ENCODE measurements at regions not wholly inside any gene's neighbourhood (a gene's known extent, or its start where the extent isn't known, plus 50 kb on each side); places are given as distances from the start of the nearest gene placed in this dataset.

- no peaks in the 10 kb centered on the region for H3K4me1 ChIP-seq (ENCODE audit: low read length)
- H3K27me3 ChIP-seq (ENCODE audit: low read depth, low read length), result no peaks in the 10 kb centered on the region
- H3K27ac ChIP-seq (ENCODE audit: low read length), result no peak overlapping the region
- no peak overlapping the region for H3K9ac ChIP-seq (ENCODE audit: low read length)
- no peaks in the 10 kb centered on the region for H3K36me3 ChIP-seq (replicated peaks; ENCODE audit: low read depth, low read length)
- H3K4me3 ChIP-seq (ENCODE audit: low read length), result no peak overlapping the region
- no peaks in the 10 kb centered on the region for H3K79me2 ChIP-seq (ENCODE audit: low read length)
- H3K9me3 ChIP-seq (ENCODE audit: insufficient read depth, low read length), result no peaks in the 10 kb centered on the region
- H3K4me2 ChIP-seq (ENCODE audit: low read length), result no peak overlapping the region
- no peak overlapping the region for H2AFZ ChIP-seq (ENCODE audit: low read depth, low read length)
- TF ChIP-seq EZH2phosphoT487 (IDR thresholded peaks at IDR 0.05; ENCODE audit: low read depth) (no peak), CTCF (IDR thresholded peaks at IDR 0.05; ENCODE audit: low read depth, low read length) (no peak)
- H4K20me1 ChIP-seq (ENCODE audit: insufficient read depth, low read length), result no peaks in the 10 kb centered on the region
Observed at GRCh38 chr3:162087361-162087760, 590.8 kb downstream of the OTOL1 start.

- no peak overlapping the region for H2AFZ ChIP-seq (ENCODE audit: low read depth, low read length)
- no peaks in the 10 kb centered on the region for H3K27me3 ChIP-seq (ENCODE audit: low read depth, low read length)
- no peak for TF ChIP-seq EZH2phosphoT487 (IDR thresholded peaks at IDR 0.05; ENCODE audit: low read depth)
- TF ChIP-seq CTCF (IDR thresholded peaks at IDR 0.05; ENCODE audit: low read depth, low read length), result no peak
- H3K9me3 ChIP-seq (ENCODE audit: insufficient read depth, low read length), result no peaks in the 10 kb centered on the region
- H3K36me3 ChIP-seq (replicated peaks; ENCODE audit: low read depth, low read length), result no peaks in the 10 kb centered on the region
- no peaks in the 10 kb centered on the region for H3K4me1 ChIP-seq (ENCODE audit: low read length)
- H3K4me2 ChIP-seq (ENCODE audit: low read length), result no peak overlapping the region
- no peaks in the 10 kb centered on the region for H3K79me2 ChIP-seq (ENCODE audit: low read length)
- H4K20me1 ChIP-seq (ENCODE audit: insufficient read depth, low read length), result no peaks in the 10 kb centered on the region
- H3K9ac ChIP-seq (ENCODE audit: low read length), result no peak overlapping the region
- no peak overlapping the region for H3K27ac ChIP-seq (ENCODE audit: low read length)
- no peak overlapping the region for H3K4me3 ChIP-seq (ENCODE audit: low read length)
Observed at GRCh38 chr3:162092751-162093150, 596.1 kb downstream of the OTOL1 start.

GRCh38 chr3:162094301-162094700 lies 597.7 kb downstream of the OTOL1 start:
- no peaks in the 10 kb centered on the region for H4K20me1 ChIP-seq (ENCODE audit: insufficient read depth, low read length)
- H3K9me3 ChIP-seq (ENCODE audit: insufficient read depth, low read length), result no peaks in the 10 kb centered on the region
- H3K79me2 ChIP-seq (ENCODE audit: low read length), result no peaks in the 10 kb centered on the region
- no peak overlapping the region for H3K4me3 ChIP-seq (ENCODE audit: low read length)
- no peak overlapping the region for H2AFZ ChIP-seq (ENCODE audit: low read depth, low read length)
- H3K9ac ChIP-seq (ENCODE audit: low read length), result no peak overlapping the region
- H3K36me3 ChIP-seq (replicated peaks; ENCODE audit: low read depth, low read length), result no peaks in the 10 kb centered on the region
- no peak overlapping the region for H3K27ac ChIP-seq (ENCODE audit: low read length)
- no peaks in the 10 kb centered on the region for H3K4me1 ChIP-seq (ENCODE audit: low read length)
- no peak overlapping the region for H3K4me2 ChIP-seq (ENCODE audit: low read length)
- H3K27me3 ChIP-seq (ENCODE audit: low read depth, low read length), result no peaks in the 10 kb centered on the region
- no peak for TF ChIP-seq EZH2phosphoT487 (IDR thresholded peaks at IDR 0.05; ENCODE audit: low read depth)
- no peak for TF ChIP-seq CTCF (IDR thresholded peaks at IDR 0.05; ENCODE audit: low read depth, low read length)

- Histone ChIP-seq H4K20me1 (ENCODE audit: insufficient read depth, low read length) (no peaks in the 10 kb centered on the region), H2AFZ (ENCODE audit: low read depth, low read length) (no peak overlapping the region), H3K36me3 (replicated peaks; ENCODE audit: low read depth, low read length) (no peaks in the 10 kb centered on the region), H3K79me2 (ENCODE audit: low read length) (no peaks in the 10 kb centered on the region), H3K4me1 (ENCODE audit: low read length) (no peaks in the 10 kb centered on the region), H3K9ac (ENCODE audit: low read length) (no peak overlapping the region), H3K4me3 (ENCODE audit: low read length) (no peak overlapping the region), H3K9me3 (ENCODE audit: insufficient read depth, low read length) (no peaks in the 10 kb centered on the region), H3K27me3 (ENCODE audit: low read depth, low read length) (no peaks in the 10 kb centered on the region), H3K4me2 (ENCODE audit: low read length) (no peak overlapping the region), H3K27ac (ENCODE audit: low read length) (no peak overlapping the region)
- TF ChIP-seq EZH2phosphoT487 (IDR thresholded peaks at IDR 0.05; ENCODE audit: low read depth) (no peak), CTCF (IDR thresholded peaks at IDR 0.05; ENCODE audit: low read depth, low read length) (no peak)
Observed at GRCh38 chr3:162096874-162097273, 600.3 kb downstream of the OTOL1 start.

Measured in OCI-LY3 (cell line).